ENCODE measurements at regions not wholly inside any gene's neighbourhood (a gene's known extent, or its start where the extent isn't known, plus 50 kb on each side); places are given as distances from the start of the nearest gene placed in this dataset.

DNA sequence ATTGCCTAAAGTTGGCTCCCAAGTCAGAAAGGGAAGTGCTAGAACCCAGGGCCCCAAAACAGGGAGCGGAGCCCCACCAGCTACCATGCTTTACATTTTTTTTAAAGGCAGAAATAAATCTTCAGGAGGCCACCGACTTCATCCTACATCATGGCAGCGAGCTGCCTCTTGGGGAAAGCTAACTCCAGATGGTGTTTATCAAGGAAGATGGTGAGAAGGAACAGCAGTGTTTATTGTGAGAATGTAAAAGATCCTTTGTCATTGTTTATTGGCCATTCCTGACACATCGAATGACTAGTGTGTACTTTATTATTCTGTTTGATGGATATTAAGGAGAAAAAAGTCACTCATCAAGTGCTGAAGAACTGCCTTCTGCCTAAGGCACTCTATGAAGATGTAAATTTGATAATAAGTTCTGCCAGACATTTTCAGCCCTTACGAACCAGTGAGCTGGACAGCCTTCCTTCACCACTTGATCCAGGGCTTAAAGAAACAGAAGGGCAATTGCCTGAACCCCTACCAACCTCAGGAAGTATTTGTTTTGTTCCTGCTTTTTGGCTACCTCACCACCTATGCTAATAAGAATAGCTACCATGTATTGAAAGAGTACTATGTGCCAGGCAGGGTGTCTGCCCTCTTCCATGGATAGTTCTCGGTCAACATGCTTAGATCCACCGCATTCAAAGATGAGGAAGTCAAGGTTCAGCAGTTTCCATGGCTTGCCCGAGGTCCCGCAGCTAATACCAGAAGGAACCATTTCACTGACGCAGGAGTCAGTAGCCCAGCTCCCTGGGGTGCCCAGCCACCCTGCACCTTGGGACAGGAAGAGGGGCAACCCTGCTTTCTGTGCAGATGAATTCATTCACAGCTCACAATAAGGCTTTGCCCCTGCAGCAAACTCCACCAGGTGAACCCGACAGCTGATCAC, 194.7 kb upstream of the RREB1 start:
- Mint-ChIP-seq H3K9me3 (no peaks in the 10 kb centered on the region), H3K36me3 (no peaks in the 10 kb centered on the region), H3K27ac (no peak overlapping the region)
- ATAC-seq (no peak), DNase-seq (ENCODE audit: low spot score in 2 of 2) (no peak)

DNA sequence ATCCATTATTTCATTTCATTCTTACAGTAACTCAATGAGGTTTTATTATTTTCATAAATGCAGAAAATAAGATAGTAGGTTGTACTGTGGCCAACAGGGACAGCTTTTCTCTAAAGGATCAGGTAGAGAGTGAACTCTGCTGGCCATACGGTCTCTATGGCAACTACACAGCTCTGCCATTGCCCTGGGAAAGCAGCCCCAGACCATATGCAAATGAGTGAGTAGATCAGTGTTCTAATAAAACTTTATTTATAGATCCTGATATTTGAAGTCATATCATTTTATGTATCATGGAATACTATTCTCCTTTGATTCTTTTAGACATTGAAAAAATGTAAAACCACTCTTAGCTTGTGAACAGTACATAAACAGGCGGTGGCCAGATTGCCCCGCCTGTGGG, 192.5 kb upstream of the RREB1 start:
- DNase-seq (ENCODE audit: low spot score in 2 of 2), result no peak

DNA sequence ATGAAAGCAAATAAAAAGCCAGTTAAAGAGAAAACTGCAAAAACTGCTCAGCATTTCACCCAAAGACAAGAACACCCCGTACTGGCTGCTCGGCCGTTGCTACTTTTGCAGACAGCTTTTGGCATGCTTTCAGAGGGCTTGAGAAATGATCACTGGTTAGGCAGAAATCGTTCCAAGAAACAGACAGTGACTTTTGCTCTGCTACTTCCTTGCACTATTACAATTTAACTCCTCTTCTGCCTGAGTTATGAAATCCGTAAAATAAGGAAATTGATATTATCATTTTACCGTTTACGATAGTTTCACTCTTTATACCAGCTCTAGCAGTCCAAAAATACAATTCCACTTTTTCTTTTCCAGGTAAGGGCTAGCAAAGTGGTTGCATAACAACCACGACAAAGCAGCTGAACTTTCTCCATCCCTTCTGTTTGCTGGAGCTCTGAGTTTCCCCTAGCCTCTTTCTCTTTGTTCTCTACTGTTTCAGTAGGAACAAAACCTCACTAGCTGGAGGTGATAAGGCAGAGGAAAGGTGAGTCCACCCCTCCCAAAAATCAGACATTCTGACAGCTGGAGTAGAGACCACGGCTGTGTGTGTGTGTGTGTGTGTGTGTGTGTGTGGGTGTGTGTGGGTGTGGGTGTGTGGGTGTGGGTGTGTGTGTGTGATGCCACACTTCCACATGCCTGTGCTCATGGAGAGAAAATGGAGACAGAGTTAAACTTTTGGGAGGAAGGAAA, 191.8 kb upstream of the RREB1 start:
- peaks cover 4 to 8% of the 10 kb centered on the region in 2 donors for H3K36me3 Mint-ChIP-seq
- DNase-seq (ENCODE audit: low spot score in 2 of 2), result no peak
- H3K9me3 Mint-ChIP-seq, result peaks cover 0 to 8% of the 10 kb centered on the region in 2 donors
- no peak overlapping the region for H3K27ac Mint-ChIP-seq
- no peak for ATAC-seq

More for the DNA sequence above, 192.5 kb upstream of the RREB1 start:
- H3K36me3 Mint-ChIP-seq, result peaks cover under 1 to 4% of the 10 kb centered on the region in 2 donors
- no peak for ATAC-seq
- peaks cover 0 to 6% of the 10 kb centered on the region in 2 donors for H3K9me3 Mint-ChIP-seq
- H3K27ac Mint-ChIP-seq, result no peak overlapping the region

DNA sequence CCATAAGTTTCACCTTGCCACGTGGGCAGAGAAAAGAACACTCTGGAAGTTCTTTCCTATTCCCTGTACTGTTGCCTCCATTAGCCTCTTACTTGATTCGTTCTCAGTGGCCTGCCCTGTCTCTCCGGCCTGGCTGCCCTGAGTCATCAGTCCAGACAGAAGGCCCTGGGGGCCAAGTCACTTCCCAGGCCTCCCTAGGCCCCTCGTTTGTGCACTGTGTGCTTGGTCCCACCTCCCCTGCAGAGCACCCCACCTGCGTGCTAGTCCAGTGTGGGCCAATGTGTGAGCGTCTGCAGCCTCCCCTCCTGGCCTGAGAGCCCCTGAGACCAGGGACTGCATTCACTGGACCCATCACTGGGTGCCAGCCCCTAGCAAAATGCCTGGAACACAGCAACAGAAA, 191.2 kb upstream of the RREB1 start:
- no peak overlapping the region for H3K27ac Mint-ChIP-seq
- DNase-seq (ENCODE audit: low spot score in 2 of 2) (no peak), ATAC-seq (no peak)
- H3K9me3 Mint-ChIP-seq, result peaks cover 0 to 8% of the 10 kb centered on the region in 2 donors
- peaks cover 6 to 11% of the 10 kb centered on the region in 2 donors for H3K36me3 Mint-ChIP-seq

DNA sequence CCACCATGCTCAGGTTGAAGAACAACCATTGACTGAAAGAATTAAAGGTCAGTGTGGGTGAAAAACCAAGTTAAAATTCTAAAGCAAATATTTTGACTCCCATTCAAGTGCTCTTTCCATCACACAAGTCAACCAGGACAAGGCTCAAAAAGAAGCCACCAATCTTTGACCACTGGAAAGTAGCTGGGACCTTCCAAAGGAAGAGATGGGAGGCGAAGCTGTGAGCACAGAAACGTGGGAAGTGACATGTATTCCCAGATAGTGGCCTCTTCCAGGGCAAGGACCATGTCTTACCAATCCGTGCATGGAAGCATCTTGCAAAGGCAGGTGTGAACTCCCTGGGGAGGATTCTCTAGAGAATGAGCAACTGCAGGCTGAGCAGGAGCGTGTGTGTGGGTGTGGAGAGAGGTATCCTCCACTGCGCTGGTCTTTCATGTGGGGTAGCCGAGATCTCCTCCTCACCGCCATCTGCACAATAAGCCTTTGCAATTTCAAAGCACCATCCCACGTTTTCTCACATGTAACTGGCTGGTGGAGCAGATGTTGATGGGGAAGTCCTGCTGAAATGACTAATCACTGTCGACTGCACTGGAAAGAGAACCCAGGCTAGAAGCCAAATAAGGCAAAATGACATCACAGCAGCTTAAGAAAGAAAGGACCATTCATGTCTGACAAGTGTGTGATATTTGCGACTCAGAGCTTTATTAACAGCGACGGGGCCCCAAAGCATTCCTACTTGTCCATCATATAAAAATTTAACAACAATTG, 189.4 kb upstream of the RREB1 start:
- peak overlapping the region in 1 of 2 donors; percentile 6 for H3K27ac Mint-ChIP-seq
- peak; percentile 99 for ATAC-seq
- H3K9me3 Mint-ChIP-seq, result peaks cover 0 to 8% of the 10 kb centered on the region in 2 donors
- peaks cover 10 to 14% of the 10 kb centered on the region in 2 donors for H3K36me3 Mint-ChIP-seq
- peak; percentile 77 to 88 for DNase-seq (ENCODE audit: low spot score in 2 of 2)

DNA sequence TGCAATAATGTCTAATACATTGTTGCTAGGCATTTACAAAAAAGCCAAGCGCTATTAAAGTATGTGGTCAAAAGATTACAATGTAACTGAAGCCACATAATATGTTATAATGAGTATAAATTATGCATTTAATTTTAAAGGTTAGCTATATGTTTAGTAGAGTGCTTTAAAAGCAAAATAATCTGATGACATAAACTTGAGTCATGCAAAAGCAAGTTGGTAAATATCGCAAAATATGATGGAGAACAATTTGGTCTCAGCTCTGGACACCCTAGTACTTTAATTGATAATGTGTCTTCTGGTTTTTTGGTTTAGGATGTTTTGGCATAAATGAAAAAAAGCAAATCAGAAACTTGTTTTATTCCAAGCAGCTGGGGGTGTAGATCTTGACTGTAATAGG, 188.6 kb upstream of the RREB1 start:
- ATAC-seq, result no peak
- Mint-ChIP-seq H3K27ac (no peak overlapping the region), H3K36me3 (peaks cover 10 to 14% of the 10 kb centered on the region in 2 donors)

DNA sequence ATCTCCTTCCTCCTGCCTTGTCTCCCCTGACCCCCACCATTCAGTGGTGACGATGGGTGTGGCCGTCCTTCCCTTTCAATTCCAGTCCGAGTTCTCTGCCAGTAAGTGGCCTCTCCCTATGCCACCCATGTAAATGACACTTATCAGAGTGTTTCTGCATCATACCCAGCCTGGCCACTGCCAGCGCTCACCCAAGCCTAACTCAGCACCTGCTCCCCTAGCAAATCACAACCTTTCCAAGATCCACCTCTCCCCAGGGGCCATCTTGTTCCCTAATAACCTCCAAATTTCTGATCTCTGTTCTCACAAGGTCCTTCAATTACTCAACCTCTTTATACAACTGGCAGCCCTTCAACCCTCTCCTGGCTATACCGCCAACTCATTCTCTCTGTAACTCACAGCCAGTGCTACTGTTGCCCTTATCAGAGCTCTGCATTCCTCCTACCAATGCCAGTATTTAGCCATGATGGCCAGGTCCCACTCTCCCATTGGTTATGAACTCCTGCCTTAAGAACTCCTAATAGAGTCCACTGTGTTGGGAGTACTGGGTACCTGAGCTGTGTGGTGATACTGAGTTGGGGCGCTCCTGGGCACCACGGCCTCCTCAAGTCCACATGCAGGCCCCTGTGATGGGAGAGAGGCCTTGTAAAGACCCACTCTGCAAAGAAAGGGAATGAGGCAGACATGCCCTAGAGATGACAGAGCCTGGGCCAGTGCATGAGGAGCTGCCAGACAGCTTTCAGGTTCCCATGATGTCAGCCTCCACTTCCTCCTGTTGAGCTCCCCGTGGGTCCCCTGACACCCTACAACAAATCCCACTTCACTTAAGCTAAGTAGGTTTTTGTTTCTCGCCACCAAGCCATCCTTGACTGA, 187.4 kb upstream of the RREB1 start:
- H3K36me3 Mint-ChIP-seq, result peaks cover 10 to 14% of the 10 kb centered on the region in 2 donors
- peaks cover 0 to 8% of the 10 kb centered on the region in 2 donors for H3K9me3 Mint-ChIP-seq
- DNase-seq (ENCODE audit: low spot score in 2 of 2) (no peak), ATAC-seq (no peak)
- H3K27ac Mint-ChIP-seq, result no peak overlapping the region

More for the DNA sequence above, 188.6 kb upstream of the RREB1 start:
- no peak for DNase-seq (ENCODE audit: low spot score in 2 of 2)
- H3K9me3 Mint-ChIP-seq, result peaks cover 0 to 8% of the 10 kb centered on the region in 2 donors

DNA sequence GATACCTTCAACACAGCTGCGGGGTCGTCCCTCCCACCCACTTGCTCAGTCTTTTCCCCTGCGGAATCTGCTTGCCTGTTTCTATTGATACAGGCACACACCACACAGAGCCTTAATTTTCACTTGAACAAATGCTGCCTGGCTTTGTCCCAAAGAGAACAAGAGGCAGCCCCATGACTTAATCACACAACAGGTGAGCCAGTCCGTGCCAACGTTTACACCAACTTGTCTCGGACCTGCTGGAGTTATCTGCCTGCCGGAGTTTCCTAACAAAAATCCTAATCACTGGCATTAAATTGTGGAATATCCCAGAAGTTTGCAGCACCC, 186.8 kb upstream of the RREB1 start:
- DNase-seq (ENCODE audit: low spot score in 2 of 2) (no peak), ATAC-seq (no peak)
- Mint-ChIP-seq H3K27ac (no peak overlapping the region), H3K36me3 (peaks cover 10 to 14% of the 10 kb centered on the region in 2 donors), H3K9me3 (peaks cover 0 to 8% of the 10 kb centered on the region in 2 donors)

DNA sequence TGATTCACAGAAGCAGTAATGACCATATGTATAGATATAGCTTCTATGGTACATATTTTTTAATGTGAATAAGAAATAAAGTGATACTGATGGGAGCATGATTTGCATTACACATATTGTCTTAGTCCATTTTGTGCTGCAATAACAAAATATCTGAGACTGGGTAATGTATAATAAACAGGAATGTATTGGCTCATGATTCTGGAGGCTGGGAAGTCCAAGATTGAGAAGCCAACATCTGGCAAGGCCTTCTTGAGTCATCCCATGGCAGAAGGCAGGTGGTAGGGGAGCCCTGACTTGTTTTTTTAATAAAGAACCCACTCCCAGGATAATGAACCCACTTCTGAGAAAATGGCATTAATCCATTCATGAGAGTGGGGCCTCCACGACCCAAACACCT, 185.6 kb upstream of the RREB1 start:
- Mint-ChIP-seq H3K9me3 (peaks cover 0 to 8% of the 10 kb centered on the region in 2 donors), H3K27ac (no peak overlapping the region), H3K36me3 (peaks cover 10 to 14% of the 10 kb centered on the region in 2 donors)
- ATAC-seq (no peak), DNase-seq (ENCODE audit: low spot score in 2 of 2) (no peak)

DNA sequence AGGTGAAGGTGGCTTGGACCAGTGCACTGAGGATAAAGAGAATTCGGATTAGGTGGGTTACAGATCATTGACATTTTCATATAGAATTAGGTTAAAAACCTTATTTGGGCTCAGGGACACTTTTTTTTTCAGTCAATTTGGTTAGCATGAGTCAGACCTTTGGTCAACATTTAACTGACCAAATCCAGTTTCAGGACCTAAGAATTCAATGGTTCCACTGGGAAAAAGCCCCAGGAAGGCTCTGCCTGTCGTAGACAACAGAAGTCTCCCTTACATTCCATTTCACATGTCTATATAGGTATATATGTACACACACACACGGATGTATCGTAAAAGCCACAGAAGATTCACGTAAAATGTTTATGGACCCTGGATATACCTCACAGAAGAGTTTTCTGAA, 184.2 kb upstream of the RREB1 start:
- H3K9me3 Mint-ChIP-seq, result peaks cover 0 to 8% of the 10 kb centered on the region in 2 donors
- H3K36me3 Mint-ChIP-seq, result peaks cover 10 to 14% of the 10 kb centered on the region in 2 donors
- no peak overlapping the region for H3K27ac Mint-ChIP-seq
- DNase-seq (ENCODE audit: low spot score in 2 of 2) (no peak), ATAC-seq (no peak)

DNA sequence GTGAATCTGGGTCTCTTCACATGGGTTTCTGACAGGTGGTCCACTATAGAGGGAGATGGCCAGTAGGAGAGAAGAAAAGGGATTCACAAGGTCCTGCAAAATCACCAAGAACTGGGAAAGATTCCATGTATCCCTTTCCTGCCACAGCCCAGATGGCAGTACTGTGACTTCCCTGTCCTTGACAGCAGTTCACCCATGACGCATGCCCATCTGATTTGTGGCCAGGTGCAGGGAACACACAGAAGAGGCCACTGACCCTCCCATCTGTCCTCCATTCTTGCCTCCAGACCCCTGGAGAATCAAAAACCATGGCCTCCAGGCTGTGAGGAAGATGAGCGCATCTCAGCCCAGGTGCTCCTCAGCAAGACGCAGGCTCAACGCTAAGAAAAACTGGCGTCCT, 183.1 kb upstream of the RREB1 start:
- DNase-seq (ENCODE audit: low spot score in 2 of 2), result no peak
- no peak for ATAC-seq
- Mint-ChIP-seq H3K9me3 (peaks cover 0 to 8% of the 10 kb centered on the region in 2 donors), H3K27ac (no peak overlapping the region), H3K36me3 (peaks cover 10 to 14% of the 10 kb centered on the region in 2 donors)

DNA sequence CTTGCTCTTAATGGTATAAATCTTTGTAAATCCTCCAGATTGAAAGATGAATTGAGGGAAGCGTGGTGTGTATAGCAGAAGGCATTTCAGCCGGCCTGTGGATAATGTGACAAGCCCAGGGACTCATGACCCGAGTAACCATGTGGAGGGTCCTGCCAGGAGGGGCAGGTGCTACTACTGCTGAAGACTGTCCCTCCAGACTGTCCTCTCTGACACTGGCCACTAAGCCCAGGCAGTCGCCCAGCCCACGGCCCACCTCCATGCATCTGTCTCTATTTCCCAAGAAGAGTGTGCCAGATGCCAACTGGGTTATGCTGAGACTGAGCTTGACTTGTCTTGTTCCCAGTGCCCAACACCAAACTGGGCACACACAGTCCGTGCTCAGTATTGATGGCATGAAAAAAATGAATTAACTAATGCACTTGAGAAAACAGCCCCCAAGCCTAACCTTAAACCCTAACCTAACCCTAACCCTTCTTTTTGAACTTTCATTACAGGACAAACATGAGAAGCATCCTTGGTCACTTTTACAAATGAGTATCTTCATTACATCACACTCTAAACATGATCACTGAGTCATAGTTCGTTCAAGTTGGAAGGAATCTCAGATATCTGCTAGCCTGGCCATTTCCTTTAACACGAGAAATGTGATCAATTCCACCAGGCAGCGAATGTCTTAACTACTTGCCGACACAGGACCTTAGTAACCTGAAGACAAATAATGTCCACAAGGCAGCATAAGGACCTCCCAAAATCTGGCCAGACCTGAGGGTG, 182.2 kb upstream of the RREB1 start:
- no peaks in the 10 kb centered on the region for H3K9me3 Mint-ChIP-seq
- ATAC-seq, result no peak
- DNase-seq (ENCODE audit: low spot score in 2 of 2), result no peak
- peaks cover 6 to 10% of the 10 kb centered on the region in 2 donors for H3K36me3 Mint-ChIP-seq
- H3K27ac Mint-ChIP-seq, result no peak overlapping the region

DNA sequence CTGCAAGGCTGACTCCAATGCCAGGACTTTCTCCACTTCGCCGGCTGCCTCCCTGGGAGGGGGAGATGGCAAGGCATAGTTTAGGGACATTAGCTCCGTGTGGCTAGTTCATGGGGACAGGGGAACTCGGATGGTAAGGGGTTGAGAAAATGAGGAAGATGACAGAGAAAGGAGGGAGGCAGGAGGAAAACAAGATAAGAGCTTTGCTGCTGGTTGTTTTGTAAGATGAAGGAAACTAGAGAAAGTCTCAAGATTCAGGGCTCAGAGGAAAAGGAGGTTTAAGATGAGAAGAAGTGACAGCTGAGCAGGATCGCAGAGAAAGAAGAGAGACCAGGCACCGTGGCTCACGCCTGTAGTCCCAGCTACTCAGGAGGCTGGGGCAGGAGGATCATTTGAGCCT, 180.9 kb upstream of the RREB1 start:
- peaks cover under 1 to 1% of the 10 kb centered on the region in 2 donors for H3K36me3 Mint-ChIP-seq
- H3K9me3 Mint-ChIP-seq, result no peaks in the 10 kb centered on the region
- DNase-seq (ENCODE audit: low spot score in 2 of 2), result no peak

DNA sequence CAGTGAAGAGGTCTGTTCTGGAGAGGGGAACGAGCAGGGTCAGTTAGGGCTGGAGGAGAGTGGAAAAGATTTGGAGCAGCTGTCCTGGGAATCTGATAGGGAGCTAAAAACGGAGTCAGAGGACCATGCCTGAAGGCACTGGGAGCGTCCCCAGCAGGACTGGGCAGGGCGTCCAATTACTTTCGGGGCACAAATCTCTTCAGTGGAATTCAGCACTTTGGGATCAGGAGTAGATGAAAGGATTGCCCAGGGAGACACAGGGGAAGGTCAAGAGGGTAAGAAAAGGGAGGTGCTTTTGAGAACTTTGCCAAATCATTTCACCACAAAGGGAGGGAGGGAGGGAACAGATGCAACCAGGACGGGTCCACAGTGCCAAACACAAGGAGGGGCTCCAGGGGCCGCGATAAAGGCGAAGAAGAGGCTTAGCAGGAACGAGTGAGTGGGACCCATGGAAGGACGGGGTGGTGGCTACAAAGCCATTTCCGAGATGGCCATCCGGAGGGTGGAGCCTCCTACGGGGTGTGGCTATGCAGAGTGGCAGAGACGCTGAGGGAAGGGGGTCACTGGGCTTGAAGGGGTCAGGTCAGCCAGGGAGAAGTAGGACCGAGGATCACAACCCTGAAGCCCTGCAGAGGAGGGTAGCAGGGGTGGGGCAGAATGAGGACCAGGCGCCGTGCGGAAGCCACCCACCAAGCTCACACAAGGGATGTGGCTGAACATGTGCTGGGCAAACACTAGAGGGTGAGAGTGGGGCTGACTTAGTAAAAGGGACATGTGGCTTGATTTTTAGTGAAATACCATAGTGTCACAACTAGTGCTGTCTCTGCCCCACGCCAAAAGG, 180.0 kb upstream of the RREB1 start:
- Mint-ChIP-seq H3K9me3 (no peaks in the 10 kb centered on the region), H3K27ac (no peak overlapping the region), H3K36me3 (no peaks in the 10 kb centered on the region)
- no peak for ATAC-seq
- DNase-seq (ENCODE audit: low spot score in 2 of 2), result no peak

More for the DNA sequence above, 180.9 kb upstream of the RREB1 start:
- no peak for ATAC-seq
- no peak overlapping the region for H3K27ac Mint-ChIP-seq
